Esophagus squamous epithelium (tissue), 5 donors: ENCODE measurements at regions not wholly inside any gene's neighbourhood (a gene's known extent, or its start where the extent isn't known, plus 50 kb on each side); places are given as distances from the start of the nearest gene placed in this dataset.

Source experiments
- DNase-seq: peaks from one replicate; lab custom pipeline; 2025; lab: John Stamatoyannopoulos, UW
- H3K27ac ChIP-seq, 4 donors: fragments of 200-600 bp; sonication (generic); one replicate each; pipeline ENCODE4 v1.5.1; 2016 to 2019; ENCODE audit warnings: mild to moderate bottlenecking in 1 of 4
- H3K27me3 ChIP-seq, 4 donors: fragments of 200-600 bp; sonication (generic); 1 replicate in 3 of 4; 2 replicates in 1 of 4; pipeline versions ENCODE4 v1.5.1 to v1.6.0; 2017 to 2021; ENCODE audit warnings: antibody characterized with exemption in 1 of 4
- H3K36me3 ChIP-seq, 3 donors: fragments of 200-600 bp; sonication (generic); one replicate each; pipeline ENCODE4 v1.5.1; 2016 to 2019
- H3K4me1 ChIP-seq, 3 donors: fragments of 200-600 bp; sonication (generic); one replicate each; pipeline ENCODE4 v1.5.1; 2017 to 2019
- H3K4me3 ChIP-seq, 4 donors: fragments of 200-600 bp; sonication (generic); 1 replicate in 3 of 4; 2 replicates in 1 of 4; pipeline ENCODE4 v1.5.1; 2016 to 2019; ENCODE audit warnings: mild to moderate bottlenecking in 2 of 4, moderate library complexity in 1 of 4
- H3K9me3 ChIP-seq, 3 donors: fragments of 200-600 bp; sonication (generic); one replicate each; pipeline ENCODE4 v1.5.1; 2016 to 2019
- POLR2A ChIP-seq, 4 donors: fragments of 450-650 bp; IDR thresholded peaks; one replicate each; pipeline ENCODE4 v1.6.1; 2017; ENCODE audit warnings: antibody characterized with exemption in 4 of 4, mild to moderate bottlenecking in 4 of 4, moderate library complexity in 3 of 4
- WGBS, 2 donors: methylation state at CpG; one replicate each; pipeline ENCODE4 v1.1.5; 2018; 5-methylcytosine and 5-hydroxymethylcytosine counted together
- intact Hi-C: fragments of 100-400 bp; cut with DNase I; formaldehyde crosslinking; loops from one replicate; pipeline ENCODE4 v1.15.0; 2022
- TF ChIP-seq, protein P1 (sequence below), 6 experiments: fragments of 450-650 bp in 4 of 6; fragments of 200-600 bp in 2 of 6; sonication (generic) in 2 of 6; IDR thresholded peaks; one replicate each; pipeline ENCODE4 v1.5.1; 2016 to 2019; ENCODE audit warnings: antibody characterized with exemption in 6 of 6, mild to moderate bottlenecking in 4 of 6, moderate library complexity in 4 of 6
- donor health status: DM: yes; HTN: yes; CAD: no.

- no peak for DNase-seq
- intact Hi-C loops: no loop called here
- TF ChIP-seq POLR2A (IDR thresholded peaks at IDR 0.05): no peak
- TF ChIP-seq, protein P1, sequence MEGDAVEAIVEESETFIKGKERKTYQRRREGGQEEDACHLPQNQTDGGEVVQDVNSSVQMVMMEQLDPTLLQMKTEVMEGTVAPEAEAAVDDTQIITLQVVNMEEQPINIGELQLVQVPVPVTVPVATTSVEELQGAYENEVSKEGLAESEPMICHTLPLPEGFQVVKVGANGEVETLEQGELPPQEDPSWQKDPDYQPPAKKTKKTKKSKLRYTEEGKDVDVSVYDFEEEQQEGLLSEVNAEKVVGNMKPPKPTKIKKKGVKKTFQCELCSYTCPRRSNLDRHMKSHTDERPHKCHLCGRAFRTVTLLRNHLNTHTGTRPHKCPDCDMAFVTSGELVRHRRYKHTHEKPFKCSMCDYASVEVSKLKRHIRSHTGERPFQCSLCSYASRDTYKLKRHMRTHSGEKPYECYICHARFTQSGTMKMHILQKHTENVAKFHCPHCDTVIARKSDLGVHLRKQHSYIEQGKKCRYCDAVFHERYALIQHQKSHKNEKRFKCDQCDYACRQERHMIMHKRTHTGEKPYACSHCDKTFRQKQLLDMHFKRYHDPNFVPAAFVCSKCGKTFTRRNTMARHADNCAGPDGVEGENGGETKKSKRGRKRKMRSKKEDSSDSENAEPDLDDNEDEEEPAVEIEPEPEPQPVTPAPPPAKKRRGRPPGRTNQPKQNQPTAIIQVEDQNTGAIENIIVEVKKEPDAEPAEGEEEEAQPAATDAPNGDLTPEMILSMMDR (IDR thresholded peaks at IDR 0.05): no peak
- Histone ChIP-seq H3K4me3 (no peak overlapping the region), H3K27me3 (no peaks in the 10 kb centered on the region), H3K9me3 (no peaks in the 10 kb centered on the region), H3K27ac (no peak overlapping the region), H3K36me3 (no peaks in the 10 kb centered on the region), H3K4me1 (no peaks in the 10 kb centered on the region)
- 80 to 83% methylated on average over 6 of the region's 6 CpGs for WGBS, 2 donors
These were observed 461.3 kb downstream of the KIF16B start for GRCh38 chr20:16111852-16112412.

- Histone ChIP-seq H3K4me3 (no peak overlapping the region), H3K36me3 (no peaks in the 10 kb centered on the region), H3K27ac (no peak overlapping the region), H3K27me3 (no peaks in the 10 kb centered on the region), H3K4me1 (no peaks in the 10 kb centered on the region), H3K9me3 (no peaks in the 10 kb centered on the region)
- no peak for TF ChIP-seq POLR2A (IDR thresholded peaks at IDR 0.05)
- TF ChIP-seq, protein P1 (IDR thresholded peaks at IDR 0.05): no peak
- no peak for DNase-seq
- intact Hi-C loops: no loop called here
- 52 to 63% methylated on average over 5 of the region's 5 CpGs for WGBS, 2 donors
These were observed 461.9 kb downstream of the KIF16B start for GRCh38 chr20:16111172-16111832.

DNA sequence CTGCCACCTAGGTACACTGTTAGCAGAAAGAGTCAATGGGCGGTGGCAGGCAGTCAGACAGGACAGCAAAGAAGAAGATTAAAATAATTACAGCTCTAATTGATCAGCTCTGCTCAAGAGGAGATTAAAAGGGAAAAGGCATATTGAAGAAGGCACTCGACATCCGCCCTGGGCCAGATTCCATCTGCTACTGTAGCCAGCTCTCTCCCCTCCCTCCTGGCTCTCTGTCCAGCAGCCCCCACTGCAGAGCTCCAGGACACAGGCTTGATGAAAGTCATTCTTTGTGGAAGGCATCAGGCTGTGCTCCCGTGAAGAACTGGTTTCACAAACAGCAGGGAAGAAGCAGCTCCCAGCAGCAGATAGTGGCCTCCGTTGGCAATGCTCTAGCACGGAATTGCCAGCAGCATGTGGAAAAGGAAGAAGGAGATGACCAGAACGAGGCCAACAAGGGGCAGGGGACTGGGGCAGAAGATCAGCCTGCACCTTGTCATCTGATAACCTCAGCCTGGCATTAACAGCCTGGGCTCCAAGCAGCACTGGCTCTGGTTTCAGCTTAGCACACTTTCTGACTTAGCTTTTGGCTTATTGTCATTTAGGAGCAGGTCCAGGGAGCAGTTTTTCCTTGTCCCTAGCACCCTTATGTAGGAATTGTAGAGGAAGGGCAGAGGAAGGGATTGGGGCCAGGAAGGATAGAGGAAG lies 465.9 kb downstream of the KIF16B start:
- no peaks in the 10 kb centered on the region for H3K4me1 ChIP-seq
- WGBS, 2 donors: 53 to 59% methylated on average over 7 of the region's 7 CpGs
- H3K9me3 ChIP-seq: no peaks in the 10 kb centered on the region
- H3K27ac ChIP-seq: no peak overlapping the region
- no peak for TF ChIP-seq POLR2A (IDR thresholded peaks at IDR 0.05)
- TF ChIP-seq, protein P1 (IDR thresholded peaks at IDR 0.05): no peak
- no peak for DNase-seq
- no peaks in the 10 kb centered on the region for H3K27me3 ChIP-seq
- no peak overlapping the region for H3K4me3 ChIP-seq
- no peaks in the 10 kb centered on the region for H3K36me3 ChIP-seq
- intact Hi-C loops: no loop called here

- TF ChIP-seq POLR2A (IDR thresholded peaks at IDR 0.05): no peak
- TF ChIP-seq, protein P1 (IDR thresholded peaks at IDR 0.05): no peak
- no peak overlapping the region for H3K27ac ChIP-seq
- DNase-seq: no peak
- no peak overlapping the region for H3K4me3 ChIP-seq
- H3K27me3 ChIP-seq: no peaks in the 10 kb centered on the region
- intact Hi-C loops: no loop called here
- H3K9me3 ChIP-seq: no peaks in the 10 kb centered on the region
- no peaks in the 10 kb centered on the region for H3K36me3 ChIP-seq
- 86 to 87% methylated on average over 2 of the region's 2 CpGs for WGBS, 2 donors
- H3K4me1 ChIP-seq: no peaks in the 10 kb centered on the region
These were observed 466.9 kb downstream of the KIF16B start for GRCh38 chr20:16106191-16106849.

GRCh38 chr20:16104783-16105182 lies 468.5 kb downstream of the KIF16B start:
- no peaks in the 10 kb centered on the region for H3K27me3 ChIP-seq
- H3K4me1 ChIP-seq: no peaks in the 10 kb centered on the region
- no peaks in the 10 kb centered on the region for H3K9me3 ChIP-seq
- intact Hi-C loops: no loop called here
- TF ChIP-seq POLR2A (IDR thresholded peaks at IDR 0.05): no peak
- TF ChIP-seq, protein P1 (IDR thresholded peaks at IDR 0.05): peak in 1 of 6 experiments; percentile 3
- no peaks in the 10 kb centered on the region for H3K36me3 ChIP-seq
- H3K4me3 ChIP-seq: no peak overlapping the region
- DNase-seq: no peak
- H3K27ac ChIP-seq: no peak overlapping the region
